Endodermal cell (in vitro differentiated cells): ENCODE measurements at regions not wholly inside any gene's neighbourhood (a gene's known extent, or its start where the extent isn't known, plus 50 kb on each side); places are given as distances from the start of the nearest gene placed in this dataset.

Experiments
- DNase-seq: peaks from one replicate; pipeline ENCODE4 v3.0.0-alpha.2; 2017
- H3K27ac ChIP-seq: 2 replicates; pipeline ENCODE4 v1.5.1; 2013; ENCODE audit warnings: mild to moderate bottlenecking, low read depth, low read length, moderate library complexity
- H3K27me3 ChIP-seq: 2 replicates; pipeline ENCODE4 v1.6.1; 2013; ENCODE audit warnings: mild to moderate bottlenecking, low read length, moderate library complexity; ENCODE audit not compliant: insufficient read depth, control insufficient read depth, poor library complexity, severe bottlenecking
- H3K36me3 ChIP-seq: 2 replicates; pipeline ENCODE4 v1.7.0; 2013; ENCODE audit warnings: mild to moderate bottlenecking, low read length, moderate library complexity; ENCODE audit not compliant: control insufficient read depth, insufficient read depth
- H3K4me1 ChIP-seq: one replicate; pipeline ENCODE4 v1.7.0; 2013; ENCODE audit warnings: low read length; ENCODE audit not compliant: control insufficient read depth, insufficient read depth
- H3K4me3 ChIP-seq: 2 replicates; pipeline ENCODE4 v1.5.1; 2013; ENCODE audit warnings: mild to moderate bottlenecking, low read length, moderate library complexity
- H3K9ac ChIP-seq: 2 replicates; pipeline ENCODE4 v1.6.1; 2013; ENCODE audit warnings: mild to moderate bottlenecking, low read length, moderate library complexity; ENCODE audit not compliant: poor library complexity, severe bottlenecking; ENCODE audit errors: extremely low read depth
- H3K9me3 ChIP-seq: 2 replicates; pipeline ENCODE4 v1.6.1; 2013; ENCODE audit warnings: mild to moderate bottlenecking, low read length, moderate library complexity; ENCODE audit not compliant: control insufficient read depth
- H3K27ac Mint-ChIP-seq: 2 replicates; pipeline ENCODE4 v1.8.0; 2020; ENCODE audit warnings: mixed read lengths
- H3K27me3 Mint-ChIP-seq: 2 replicates; pipeline ENCODE4 v1.8.0; 2021; ENCODE audit warnings: mild to moderate bottlenecking, mixed read lengths; ENCODE audit not compliant: insufficient read depth
- H3K36me3 Mint-ChIP-seq: 2 replicates; pipeline ENCODE4 v1.8.0; 2020; ENCODE audit warnings: low read depth, mixed read lengths
- H3K4me1 Mint-ChIP-seq: 2 replicates; pipeline ENCODE4 v1.8.0; 2020; ENCODE audit warnings: mixed read lengths
- H3K4me3 Mint-ChIP-seq: 2 replicates; pipeline ENCODE4 v1.8.0; 2020; ENCODE audit warnings: mild to moderate bottlenecking, moderate library complexity, mixed read lengths
- H3K9me3 Mint-ChIP-seq: 2 replicates; pipeline ENCODE4 v1.8.0; 2020; ENCODE audit warnings: mild to moderate bottlenecking, mixed read lengths
- WGBS, 2 experiments: methylation state at CpG; one replicate each; pipeline versions ENCODE4 v1.1.5 to v1.1.7; 2013; ENCODE audit warnings: missing lambda C conversion rate in 2 of 2, mixed read lengths in 1 of 2; ENCODE audit not compliant: insufficient coverage in 1 of 2, insufficient read length in 1 of 2; 5-methylcytosine and 5-hydroxymethylcytosine counted together
- TF ChIP-seq, protein P1 (sequence below): fragments of 200-600 bp; sonication (generic); conservative IDR thresholded peaks from 2 replicates; pipeline ENCODE4 v1.5.0; 2021; ENCODE audit warnings: antibody characterized with exemption, mild to moderate bottlenecking

GRCh38 chr4:138494116-138494515 lies 252.0 kb upstream of the SLC7A11 start:
- Mint-ChIP-seq H3K27ac (no peak overlapping the region), H3K4me3 (no peak overlapping the region), H3K36me3 (no peaks in the 10 kb centered on the region), H3K4me1 (peaks cover 8% of the 10 kb centered on the region), H3K27me3 (no peaks in the 10 kb centered on the region), H3K9me3 (peaks cover 24% of the 10 kb centered on the region)
- TF ChIP-seq, protein P1, sequence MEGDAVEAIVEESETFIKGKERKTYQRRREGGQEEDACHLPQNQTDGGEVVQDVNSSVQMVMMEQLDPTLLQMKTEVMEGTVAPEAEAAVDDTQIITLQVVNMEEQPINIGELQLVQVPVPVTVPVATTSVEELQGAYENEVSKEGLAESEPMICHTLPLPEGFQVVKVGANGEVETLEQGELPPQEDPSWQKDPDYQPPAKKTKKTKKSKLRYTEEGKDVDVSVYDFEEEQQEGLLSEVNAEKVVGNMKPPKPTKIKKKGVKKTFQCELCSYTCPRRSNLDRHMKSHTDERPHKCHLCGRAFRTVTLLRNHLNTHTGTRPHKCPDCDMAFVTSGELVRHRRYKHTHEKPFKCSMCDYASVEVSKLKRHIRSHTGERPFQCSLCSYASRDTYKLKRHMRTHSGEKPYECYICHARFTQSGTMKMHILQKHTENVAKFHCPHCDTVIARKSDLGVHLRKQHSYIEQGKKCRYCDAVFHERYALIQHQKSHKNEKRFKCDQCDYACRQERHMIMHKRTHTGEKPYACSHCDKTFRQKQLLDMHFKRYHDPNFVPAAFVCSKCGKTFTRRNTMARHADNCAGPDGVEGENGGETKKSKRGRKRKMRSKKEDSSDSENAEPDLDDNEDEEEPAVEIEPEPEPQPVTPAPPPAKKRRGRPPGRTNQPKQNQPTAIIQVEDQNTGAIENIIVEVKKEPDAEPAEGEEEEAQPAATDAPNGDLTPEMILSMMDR: no peak
- Histone ChIP-seq H3K4me3 (no peak overlapping the region), H3K27ac (no peak overlapping the region), H3K27me3 (no peaks in the 10 kb centered on the region), H3K4me1 (no peaks in the 10 kb centered on the region), H3K9me3 (peaks cover 4% of the 10 kb centered on the region), H3K36me3 (no peaks in the 10 kb centered on the region), H3K9ac (no peak overlapping the region)
- 86% methylated on average over 2 of the region's 2 CpGs; no CpG with 5 or more reads in 1 of the 2 experiments for whole genome bisulfite sequencing, 2 experiments
- no peak for DNase-seq

DNA sequence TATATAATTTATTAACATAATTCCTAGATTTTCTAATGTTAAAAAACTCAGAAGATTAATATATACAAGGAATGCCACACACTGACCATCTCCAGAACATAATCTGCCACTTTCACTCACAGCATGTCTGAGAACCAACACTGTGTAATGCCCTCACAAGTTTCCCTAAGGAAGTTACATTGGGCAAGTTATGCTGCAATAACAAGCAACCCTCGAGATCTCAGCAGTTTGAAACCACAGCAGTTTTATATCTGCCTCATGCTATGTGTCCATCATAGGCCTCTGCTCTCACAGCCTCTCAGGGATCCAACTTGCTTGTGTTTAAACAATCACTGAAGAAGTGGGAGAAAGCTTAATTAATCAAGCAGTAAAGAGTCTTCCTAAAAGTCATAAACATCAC lies 250.0 kb upstream of the SLC7A11 start:
- no peak overlapping the region for H3K27ac ChIP-seq
- no peak overlapping the region for H3K9ac ChIP-seq
- TF ChIP-seq, protein P1: no peak
- Mint-ChIP-seq H3K36me3 (no peaks in the 10 kb centered on the region), H3K27ac (no peak overlapping the region), H3K4me3 (no peak overlapping the region), H3K4me1 (peaks cover 12% of the 10 kb centered on the region), H3K9me3 (peaks cover 5% of the 10 kb centered on the region), H3K27me3 (no peaks in the 10 kb centered on the region)
- no peak for DNase-seq
- H3K4me1 ChIP-seq: no peaks in the 10 kb centered on the region
- H3K36me3 ChIP-seq: no peaks in the 10 kb centered on the region
- no peaks in the 10 kb centered on the region for H3K27me3 ChIP-seq
- H3K4me3 ChIP-seq: no peak overlapping the region
- no peaks in the 10 kb centered on the region for H3K9me3 ChIP-seq
- 80 to 84% methylated on average over 1 of the region's 1 CpG for WGBS, 2 experiments

- WGBS, 2 experiments: 86 to 96% methylated on average over 2 to 4 of the region's 4 CpGs
- no peaks in the 10 kb centered on the region for H3K27me3 ChIP-seq
- Mint-ChIP-seq H3K9me3 (no peaks in the 10 kb centered on the region), H3K36me3 (no peaks in the 10 kb centered on the region), H3K27ac (no peak overlapping the region), H3K27me3 (no peaks in the 10 kb centered on the region), H3K4me3 (no peak overlapping the region), H3K4me1 (peaks cover 4% of the 10 kb centered on the region)
- TF ChIP-seq, protein P1: no peak
- no peaks in the 10 kb centered on the region for H3K9me3 ChIP-seq
- no peaks in the 10 kb centered on the region for H3K36me3 ChIP-seq
- H3K27ac ChIP-seq: no peak overlapping the region
- H3K4me3 ChIP-seq: no peak overlapping the region
- DNase-seq: no peak
- H3K9ac ChIP-seq: no peak overlapping the region
- no peaks in the 10 kb centered on the region for H3K4me1 ChIP-seq
These were observed 246.4 kb upstream of the SLC7A11 start for GRCh38 chr4:138488533-138488932.
